ENCODE measurements at regions not wholly inside any gene's neighbourhood (a gene's known extent, or its start where the extent isn't known, plus 50 kb on each side); places are given as distances from the start of the nearest gene placed in this dataset.
"Not testable (repeated sequence)": the region's sequence is repeated elsewhere in the genome, so short reads cannot be mapped to it uniquely, and the experiment has no call there.

- Histone ChIP-seq H3K4me1 (no peaks in the 10 kb centered on the region), H4K20me1 (ENCODE audit: low read depth) (no peaks in the 10 kb centered on the region), H3K36me3 (no peaks in the 10 kb centered on the region), H3K9me3 (ENCODE audit: low read depth) (no peaks in the 10 kb centered on the region), H3K4me3 (no peak overlapping the region), H3K27ac (no peak overlapping the region), H2AFZ (replicated peaks) (no peak overlapping the region), H3K9ac (no peak overlapping the region), H3K4me2 (no peak overlapping the region), H3K27me3 (no peaks in the 10 kb centered on the region), H3K79me2 (ENCODE audit: low read depth) (no peaks in the 10 kb centered on the region), H3F3A (ENCODE audit: low read depth) (no peaks in the 10 kb centered on the region)
- Mint-ChIP-seq H3K27me3 (ENCODE audit: insufficient read depth, low read depth) (no peaks in the 10 kb centered on the region), H3K4me3 (no peak overlapping the region), H3K4me1 (no peaks in the 10 kb centered on the region), H3K36me3 (no peaks in the 10 kb centered on the region), H3K9me3 (peaks cover 6% of the 10 kb centered on the region), H3K27ac (no peak overlapping the region)
- TF ChIP-seq EZH2 (IDR thresholded peaks at IDR 0.05) (no peak), EZH2phosphoT487 (IDR thresholded peaks at IDR 0.05) (no peak)
- TF ChIP-seq, protein P1, sequence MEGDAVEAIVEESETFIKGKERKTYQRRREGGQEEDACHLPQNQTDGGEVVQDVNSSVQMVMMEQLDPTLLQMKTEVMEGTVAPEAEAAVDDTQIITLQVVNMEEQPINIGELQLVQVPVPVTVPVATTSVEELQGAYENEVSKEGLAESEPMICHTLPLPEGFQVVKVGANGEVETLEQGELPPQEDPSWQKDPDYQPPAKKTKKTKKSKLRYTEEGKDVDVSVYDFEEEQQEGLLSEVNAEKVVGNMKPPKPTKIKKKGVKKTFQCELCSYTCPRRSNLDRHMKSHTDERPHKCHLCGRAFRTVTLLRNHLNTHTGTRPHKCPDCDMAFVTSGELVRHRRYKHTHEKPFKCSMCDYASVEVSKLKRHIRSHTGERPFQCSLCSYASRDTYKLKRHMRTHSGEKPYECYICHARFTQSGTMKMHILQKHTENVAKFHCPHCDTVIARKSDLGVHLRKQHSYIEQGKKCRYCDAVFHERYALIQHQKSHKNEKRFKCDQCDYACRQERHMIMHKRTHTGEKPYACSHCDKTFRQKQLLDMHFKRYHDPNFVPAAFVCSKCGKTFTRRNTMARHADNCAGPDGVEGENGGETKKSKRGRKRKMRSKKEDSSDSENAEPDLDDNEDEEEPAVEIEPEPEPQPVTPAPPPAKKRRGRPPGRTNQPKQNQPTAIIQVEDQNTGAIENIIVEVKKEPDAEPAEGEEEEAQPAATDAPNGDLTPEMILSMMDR (IDR thresholded peaks at IDR 0.05): no peak
- no peak for DNase-seq (ENCODE audit: low spot score)
Measured at GRCh38 chr13:67464154-67464553, 234.0 kb upstream of the PCDH9 start.

DNA sequence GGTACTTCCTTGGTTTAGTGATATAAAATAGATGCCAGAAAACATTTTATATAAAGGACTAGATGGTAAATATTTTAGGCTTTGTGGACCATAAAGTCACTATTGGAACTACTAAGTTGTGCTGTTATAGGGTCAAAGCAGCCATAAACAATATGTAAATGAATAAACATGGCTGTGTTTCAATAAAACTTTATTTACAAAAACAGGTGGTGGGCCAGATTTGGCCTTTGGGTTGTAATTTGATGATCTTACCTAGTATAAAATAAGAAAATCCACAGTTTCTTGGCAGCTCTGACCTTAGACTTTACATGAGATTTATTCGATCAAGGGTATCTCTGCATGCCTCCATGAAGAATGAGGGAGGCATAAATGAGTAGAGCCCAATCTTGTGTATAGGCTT lies 232.0 kb upstream of the PCDH9 start:
- H3K79me2 ChIP-seq (ENCODE audit: low read depth): no peaks in the 10 kb centered on the region
- H3K27me3 ChIP-seq: no peaks in the 10 kb centered on the region
- Mint-ChIP-seq H3K27ac (no peak overlapping the region), H3K4me3 (no peak overlapping the region), H3K27me3 (ENCODE audit: insufficient read depth, low read depth) (no peaks in the 10 kb centered on the region), H3K9me3 (no peaks in the 10 kb centered on the region), H3K36me3 (no peaks in the 10 kb centered on the region), H3K4me1 (no peaks in the 10 kb centered on the region)
- H3K4me3 ChIP-seq: no peak overlapping the region
- no peak overlapping the region for H2AFZ ChIP-seq (replicated peaks)
- no peak overlapping the region for H3K27ac ChIP-seq
- no peaks in the 10 kb centered on the region for H4K20me1 ChIP-seq (ENCODE audit: low read depth)
- no peaks in the 10 kb centered on the region for H3K9me3 ChIP-seq (ENCODE audit: low read depth)
- H3F3A ChIP-seq (ENCODE audit: low read depth): no peaks in the 10 kb centered on the region
- no peak for DNase-seq (ENCODE audit: low spot score)
- H3K4me1 ChIP-seq: no peaks in the 10 kb centered on the region
- no peak overlapping the region for H3K4me2 ChIP-seq
- no peak overlapping the region for H3K9ac ChIP-seq
- H3K36me3 ChIP-seq: no peaks in the 10 kb centered on the region
- TF ChIP-seq EZH2 (IDR thresholded peaks at IDR 0.05): no peak
- TF ChIP-seq EZH2phosphoT487 (IDR thresholded peaks at IDR 0.05): no peak

DNA sequence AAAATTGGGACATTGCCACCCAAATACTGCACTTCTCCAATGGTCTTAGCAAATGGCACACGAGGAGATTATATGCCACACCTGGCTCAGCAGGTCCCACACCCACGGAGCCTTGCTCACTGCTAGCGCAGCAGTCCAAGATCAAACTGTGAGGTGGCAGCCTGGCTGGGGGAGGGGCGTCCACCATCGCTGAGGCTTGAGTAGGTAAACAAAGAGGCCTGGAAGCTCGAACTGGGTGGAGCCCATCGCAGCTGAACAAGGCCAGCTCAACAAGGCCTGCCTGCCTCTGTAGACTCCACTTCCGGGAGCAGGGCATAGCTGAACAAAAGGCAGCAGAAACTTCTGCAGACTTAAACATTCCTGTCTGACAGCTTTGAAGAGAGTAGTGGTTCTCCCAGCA lies 222.4 kb upstream of the PCDH9 start:
- not testable (repeated sequence) for H3K27me3 Mint-ChIP-seq (ENCODE audit: insufficient read depth, low read depth); H3K9ac ChIP-seq; H3K4me2 ChIP-seq; DNase-seq (ENCODE audit: low spot score); H4K20me1 ChIP-seq (ENCODE audit: low read depth); H2AFZ ChIP-seq (replicated peaks); H3K27ac ChIP-seq; H3F3A ChIP-seq (ENCODE audit: low read depth); H3K4me1 ChIP-seq; H3K36me3 ChIP-seq; H3K4me3 ChIP-seq; H3K27ac Mint-ChIP-seq; H3K4me3 Mint-ChIP-seq; H3K9me3 ChIP-seq (ENCODE audit: low read depth); H3K27me3 ChIP-seq; H3K79me2 ChIP-seq (ENCODE audit: low read depth); H3K36me3 Mint-ChIP-seq; H3K4me1 Mint-ChIP-seq
- peaks cover 25% of the 10 kb centered on the region for H3K9me3 Mint-ChIP-seq

- DNase-seq (ENCODE audit: low spot score): no peak
- Mint-ChIP-seq H3K27ac (no peak overlapping the region), H3K36me3 (no peaks in the 10 kb centered on the region), H3K4me3 (no peak overlapping the region), H3K4me1 (no peaks in the 10 kb centered on the region), H3K9me3 (peaks cover 2% of the 10 kb centered on the region), H3K27me3 (ENCODE audit: insufficient read depth, low read depth) (no peaks in the 10 kb centered on the region)
- Histone ChIP-seq H2AFZ (replicated peaks) (no peak overlapping the region), H3K27ac (no peak overlapping the region), H3K9me3 (ENCODE audit: low read depth) (no peaks in the 10 kb centered on the region), H3K4me1 (no peaks in the 10 kb centered on the region), H3K9ac (no peak overlapping the region), H3F3A (ENCODE audit: low read depth) (no peaks in the 10 kb centered on the region), H3K4me2 (no peak overlapping the region), H3K4me3 (no peak overlapping the region), H3K27me3 (no peaks in the 10 kb centered on the region), H3K36me3 (no peaks in the 10 kb centered on the region), H4K20me1 (ENCODE audit: low read depth) (no peaks in the 10 kb centered on the region), H3K79me2 (ENCODE audit: low read depth) (no peaks in the 10 kb centered on the region)
- TF ChIP-seq, protein P1 (IDR thresholded peaks at IDR 0.05): no peak
- no peak for TF ChIP-seq EZH2 (IDR thresholded peaks at IDR 0.05)
Measured at GRCh38 chr13:67445436-67445835, 215.3 kb upstream of the PCDH9 start.

Data from neural progenitor cell (in vitro differentiated cells).